Smooth muscle cell (in vitro differentiated cells): ENCODE measurements at regions not wholly inside any gene's neighbourhood (a gene's known extent, or its start where the extent isn't known, plus 50 kb on each side); places are given as distances from the start of the nearest gene placed in this dataset.

Experiments
- DNase-seq: peaks from one replicate; lab custom pipeline; 2025; ENCODE audit not compliant: unreplicated experiment; lab: John Stamatoyannopoulos, UW
- H2AFZ ChIP-seq: fragments of 200-600 bp; sonication (generic); 2 replicates; pipeline ENCODE4 v1.6.0; 2016; ENCODE audit warnings: antibody characterized with exemption, low read depth, mild to moderate bottlenecking
- H3F3A ChIP-seq: fragments of 200-600 bp; sonication (generic); 2 replicates; pipeline ENCODE4 v1.6.0; 2017; ENCODE audit warnings: antibody characterized with exemption, low read depth
- H3K27ac ChIP-seq: fragments of 200-600 bp; sonication (generic); 2 replicates; pipeline ENCODE4 v1.5.1; 2016; ENCODE audit warnings: low read depth, mild to moderate bottlenecking
- H3K27me3 ChIP-seq: fragments of 200-600 bp; sonication (generic); 2 replicates; pipeline ENCODE4 v1.6.1; 2016; ENCODE audit warnings: low read depth, mild to moderate bottlenecking
- H3K36me3 ChIP-seq: fragments of 200-600 bp; sonication (generic); 2 replicates; pipeline ENCODE4 v1.5.1; 2016; ENCODE audit warnings: low read depth
- H3K4me1 ChIP-seq: fragments of 200-600 bp; sonication (generic); 2 replicates; pipeline ENCODE4 v1.5.1; 2016; ENCODE audit warnings: low read depth
- H3K4me2 ChIP-seq: fragments of 200-600 bp; sonication (generic); 2 replicates; pipeline ENCODE4 v1.6.0; 2016; ENCODE audit warnings: mild to moderate bottlenecking
- H3K4me3 ChIP-seq: fragments of 200-600 bp; sonication (generic); 2 replicates; pipeline ENCODE4 v1.5.1; 2016; ENCODE audit warnings: mild to moderate bottlenecking
- H3K79me2 ChIP-seq: fragments of 200-600 bp; sonication (generic); 2 replicates; pipeline ENCODE4 v1.6.0; 2016; ENCODE audit warnings: low read depth, mild to moderate bottlenecking
- H3K9ac ChIP-seq: fragments of 200-600 bp; sonication (generic); 2 replicates; pipeline ENCODE4 v1.6.0; 2016; ENCODE audit warnings: low read depth
- H3K9me3 ChIP-seq: fragments of 200-600 bp; sonication (generic); replicated peaks from 2 replicates; pipeline ENCODE4 v1.5.1; 2016; ENCODE audit warnings: low read depth
- H4K20me1 ChIP-seq: fragments of 200-600 bp; sonication (generic); 2 replicates; pipeline ENCODE4 v1.6.0; 2016; ENCODE audit warnings: low read depth
- WGBS: methylation state at CpG from one replicate; pipeline ENCODE4 v1.1.7; 2016; ENCODE audit warnings: low lambda C conversion rate; 5-methylcytosine and 5-hydroxymethylcytosine counted together
- TF ChIP-seq, protein P1 (sequence below): fragments of 200-600 bp; sonication (generic); IDR thresholded peaks from 2 replicates; pipeline ENCODE4 v1.5.1; 2017; ENCODE audit warnings: borderline replicate concordance, mild to moderate bottlenecking, antibody characterized with exemption; ENCODE audit not compliant: insufficient read depth, poor library complexity, severe bottlenecking

DNA sequence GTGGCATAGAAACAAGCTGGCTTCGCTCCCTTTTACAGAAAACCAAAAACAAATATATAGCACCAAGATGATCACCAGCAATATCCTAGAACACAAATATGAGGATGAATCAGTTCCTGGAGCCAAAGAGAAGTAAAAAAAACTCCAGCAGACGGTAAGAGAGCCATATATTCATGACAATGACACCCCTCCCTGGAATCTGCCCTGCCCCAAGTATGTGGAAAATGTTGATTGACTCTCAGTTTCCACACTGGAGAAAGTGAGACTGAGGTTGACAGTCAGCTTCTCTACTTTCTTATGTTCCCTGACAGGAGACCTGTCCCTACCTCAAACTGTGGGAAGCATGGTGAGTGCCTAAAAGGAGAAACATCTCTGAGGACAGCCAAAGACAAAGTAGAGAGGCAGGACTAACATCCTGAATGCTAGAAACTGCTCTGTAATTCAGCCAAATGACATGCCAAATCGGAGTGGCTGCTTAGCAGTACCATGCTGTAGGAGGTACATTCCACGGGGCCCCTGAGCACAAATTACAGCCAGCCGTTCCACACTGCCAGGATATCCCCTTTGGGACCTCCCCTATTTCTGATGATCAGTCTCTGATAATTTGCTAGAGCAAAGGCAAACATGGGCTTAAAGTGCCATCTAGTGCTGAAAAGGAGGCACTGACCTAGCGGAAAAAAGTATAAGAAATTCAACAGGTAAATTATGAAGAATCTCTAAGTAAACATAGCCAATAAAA, 424.0 kb upstream of the RGMB start:
- Histone ChIP-seq H4K20me1 (no peaks in the 10 kb centered on the region), H3F3A (no peaks in the 10 kb centered on the region), H3K9me3 (no peaks in the 10 kb centered on the region), H3K9ac (no peak overlapping the region), H3K4me1 (no peaks in the 10 kb centered on the region), H3K27me3 (no peaks in the 10 kb centered on the region), H3K27ac (no peak overlapping the region), H3K4me2 (no peak overlapping the region), H3K36me3 (no peaks in the 10 kb centered on the region), H3K79me2 (no peaks in the 10 kb centered on the region), H2AFZ (no peak overlapping the region), H3K4me3 (no peak overlapping the region)
- no peak for DNase-seq
- TF ChIP-seq, protein P1, sequence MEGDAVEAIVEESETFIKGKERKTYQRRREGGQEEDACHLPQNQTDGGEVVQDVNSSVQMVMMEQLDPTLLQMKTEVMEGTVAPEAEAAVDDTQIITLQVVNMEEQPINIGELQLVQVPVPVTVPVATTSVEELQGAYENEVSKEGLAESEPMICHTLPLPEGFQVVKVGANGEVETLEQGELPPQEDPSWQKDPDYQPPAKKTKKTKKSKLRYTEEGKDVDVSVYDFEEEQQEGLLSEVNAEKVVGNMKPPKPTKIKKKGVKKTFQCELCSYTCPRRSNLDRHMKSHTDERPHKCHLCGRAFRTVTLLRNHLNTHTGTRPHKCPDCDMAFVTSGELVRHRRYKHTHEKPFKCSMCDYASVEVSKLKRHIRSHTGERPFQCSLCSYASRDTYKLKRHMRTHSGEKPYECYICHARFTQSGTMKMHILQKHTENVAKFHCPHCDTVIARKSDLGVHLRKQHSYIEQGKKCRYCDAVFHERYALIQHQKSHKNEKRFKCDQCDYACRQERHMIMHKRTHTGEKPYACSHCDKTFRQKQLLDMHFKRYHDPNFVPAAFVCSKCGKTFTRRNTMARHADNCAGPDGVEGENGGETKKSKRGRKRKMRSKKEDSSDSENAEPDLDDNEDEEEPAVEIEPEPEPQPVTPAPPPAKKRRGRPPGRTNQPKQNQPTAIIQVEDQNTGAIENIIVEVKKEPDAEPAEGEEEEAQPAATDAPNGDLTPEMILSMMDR = peak; percentile 48
- WGBS = 70% methylated on average over 6 of the region's 6 CpGs

- Histone ChIP-seq H3K9ac (no peak overlapping the region), H3K27me3 (no peaks in the 10 kb centered on the region), H3K79me2 (no peaks in the 10 kb centered on the region), H3F3A (no peaks in the 10 kb centered on the region), H3K4me1 (no peaks in the 10 kb centered on the region), H3K4me3 (no peak overlapping the region), H2AFZ (no peak overlapping the region), H3K27ac (no peak overlapping the region), H3K9me3 (no peaks in the 10 kb centered on the region), H3K36me3 (no peaks in the 10 kb centered on the region), H3K4me2 (no peak overlapping the region), H4K20me1 (no peaks in the 10 kb centered on the region)
- DNase-seq = no peak
- 91% methylated on average over 1 of the region's 1 CpG for WGBS
- TF ChIP-seq, protein P1 = no peak
These were observed 423.5 kb upstream of the RGMB start for GRCh38 chr5:98349990-98350365.

GRCh38 chr5:98354922-98355321, 418.5 kb upstream of the RGMB start:
- no peaks in the 10 kb centered on the region for H3F3A ChIP-seq
- TF ChIP-seq, protein P1 = no peak
- 79% methylated on average over 2 of the region's 2 CpGs for WGBS
- no peaks in the 10 kb centered on the region for H3K27me3 ChIP-seq
- DNase-seq = no peak
- no peaks in the 10 kb centered on the region for H3K4me1 ChIP-seq
- no peaks in the 10 kb centered on the region for H3K79me2 ChIP-seq
- H4K20me1 ChIP-seq = no peaks in the 10 kb centered on the region
- H3K4me2 ChIP-seq = no peak overlapping the region
- H3K9me3 ChIP-seq = no peaks in the 10 kb centered on the region
- H2AFZ ChIP-seq = no peak overlapping the region
- no peaks in the 10 kb centered on the region for H3K36me3 ChIP-seq
- no peak overlapping the region for H3K9ac ChIP-seq
- H3K27ac ChIP-seq = no peak overlapping the region
- H3K4me3 ChIP-seq = no peak overlapping the region

GRCh38 chr5:98360548-98360947, 412.9 kb upstream of the RGMB start:
- Histone ChIP-seq H3K4me2 (no peak overlapping the region), H4K20me1 (no peaks in the 10 kb centered on the region), H3K4me1 (no peaks in the 10 kb centered on the region), H3K4me3 (no peak overlapping the region), H2AFZ (no peak overlapping the region), H3F3A (no peaks in the 10 kb centered on the region), H3K9ac (no peak overlapping the region), H3K9me3 (no peaks in the 10 kb centered on the region), H3K27me3 (no peaks in the 10 kb centered on the region), H3K79me2 (no peaks in the 10 kb centered on the region), H3K36me3 (no peaks in the 10 kb centered on the region), H3K27ac (no peak overlapping the region)
- DNase-seq = no peak
- WGBS = 99% methylated on average over 4 of the region's 4 CpGs
- TF ChIP-seq, protein P1 = no peak
